Transverse colon (tissue), 4 donors: ENCODE measurements at regions not wholly inside any gene's neighbourhood (a gene's known extent, or its start where the extent isn't known, plus 50 kb on each side); places are given as distances from the start of the nearest gene placed in this dataset.
"Not testable (repeated sequence)": the region's sequence is repeated elsewhere in the genome, so short reads cannot be mapped to it uniquely, and the experiment has no call there.

Experiments
- DNase-seq: peaks from one replicate; pipeline ENCODE4 v3.0.0-alpha.2; 2019
- H3K27ac ChIP-seq, 4 donors: fragments of 200-600 bp; sonication (generic); 2 replicates each; pipeline ENCODE4 v1.5.1; 2016 to 2018; ENCODE audit warnings: inconsistent platforms in 4 of 4
- H3K27me3 ChIP-seq: fragments of 200-600 bp; sonication (generic); 2 replicates; pipeline ENCODE4 v1.5.1; 2017; ENCODE audit warnings: inconsistent platforms
- H3K36me3 ChIP-seq, 4 donors: fragments of 200-600 bp; sonication (generic); 2 replicates each; pipeline ENCODE4 v1.5.1; 2017 to 2019; ENCODE audit warnings: inconsistent platforms in 4 of 4
- H3K4me1 ChIP-seq, 4 donors: fragments of 200-600 bp; sonication (generic); 2 replicates each; pipeline ENCODE4 v1.5.1; 2017 to 2020; ENCODE audit warnings: inconsistent platforms in 4 of 4
- H3K4me3 ChIP-seq, 4 donors: fragments of 200-600 bp; sonication (generic); 1 replicate in 1 of 4; 2 replicates in 3 of 4; pipeline versions ENCODE4 v1.5.1 to v1.6.1; 2017 to 2019; ENCODE audit warnings: inconsistent platforms in 4 of 4
- H3K9me3 ChIP-seq, 2 donors: fragments of 200-600 bp; sonication (generic); 2 replicates each; pipeline ENCODE4 v1.5.1; 2017 to 2019; ENCODE audit warnings: inconsistent platforms in 2 of 2
- EP300 ChIP-seq: sonication (generic); formaldehyde crosslinking; IDR thresholded peaks from one replicate; pipeline ENCODE4 v1.6.1; 2017; ENCODE audit warnings: antibody characterized with exemption, low read depth
- POLR2A ChIP-seq: fragments of 450-650 bp; IDR thresholded peaks from one replicate; pipeline ENCODE4 v1.6.1; 2016; ENCODE audit warnings: antibody characterized with exemption, mild to moderate bottlenecking, moderate library complexity
- POLR2AphosphoS5 ChIP-seq, 3 donors: sonication (generic); formaldehyde crosslinking; IDR thresholded peaks; one replicate each; pipeline ENCODE4 v1.6.1; 2016; ENCODE audit warnings: antibody characterized with exemption in 3 of 3
- WGBS, 2 donors: methylation state at CpG; one replicate each; pipeline ENCODE4 v1.1.5; 2018; ENCODE audit warnings: low coverage in 1 of 2; 5-methylcytosine and 5-hydroxymethylcytosine counted together
- in situ Hi-C, 4 donors: fragments of 200-750 bp; cut with MboI; loops; one replicate each; pipeline versions ENCODE4 v1.15.0 to v1.15.1; 2017; ENCODE audit warnings: low sequenced_read_pairs in 3 of 4, low pct_ligation_motif_present in 1 of 4, low pct_unique_long_range_greater_than_20kb in 1 of 4
- intact Hi-C: fragments of 100-400 bp; cut with DNase I; formaldehyde crosslinking; loops from one replicate; pipeline ENCODE4 v1.15.1; 2023; ENCODE audit warnings: low total_unique reads
- TF ChIP-seq, protein P1 (sequence below), 5 experiments: fragments of 200-600 bp in 3 of 5; fragments of 450-650 bp in 2 of 5; sonication (generic) in 3 of 5; IDR thresholded peaks; 1 replicate in 2 of 5; 2 replicates in 3 of 5; pipeline ENCODE4 v1.5.1; 2016 to 2017; ENCODE audit warnings: antibody characterized with exemption in 5 of 5, inconsistent platforms in 3 of 5, mild to moderate bottlenecking in 2 of 5, moderate library complexity in 1 of 5

DNA sequence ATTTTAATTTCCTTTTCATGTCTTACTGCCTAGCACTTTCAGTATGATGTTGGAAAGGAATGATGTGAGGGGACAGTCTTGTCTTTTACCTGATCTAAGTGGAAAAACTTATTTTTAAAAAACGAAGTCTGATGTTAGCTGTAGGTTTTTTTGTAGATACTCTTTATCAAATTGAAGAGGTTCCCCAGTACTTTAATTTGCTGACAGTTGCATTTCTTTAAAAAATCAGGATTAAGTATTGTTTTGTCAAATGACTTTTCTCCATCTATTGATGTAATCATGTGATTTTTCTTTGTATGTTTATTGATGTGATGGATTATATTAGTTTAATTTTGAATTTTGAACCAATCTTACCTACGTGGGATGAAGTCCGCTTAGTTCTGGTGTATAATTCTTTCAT is 568.4 kb upstream of the AGA start:
- TF ChIP-seq, protein P1, sequence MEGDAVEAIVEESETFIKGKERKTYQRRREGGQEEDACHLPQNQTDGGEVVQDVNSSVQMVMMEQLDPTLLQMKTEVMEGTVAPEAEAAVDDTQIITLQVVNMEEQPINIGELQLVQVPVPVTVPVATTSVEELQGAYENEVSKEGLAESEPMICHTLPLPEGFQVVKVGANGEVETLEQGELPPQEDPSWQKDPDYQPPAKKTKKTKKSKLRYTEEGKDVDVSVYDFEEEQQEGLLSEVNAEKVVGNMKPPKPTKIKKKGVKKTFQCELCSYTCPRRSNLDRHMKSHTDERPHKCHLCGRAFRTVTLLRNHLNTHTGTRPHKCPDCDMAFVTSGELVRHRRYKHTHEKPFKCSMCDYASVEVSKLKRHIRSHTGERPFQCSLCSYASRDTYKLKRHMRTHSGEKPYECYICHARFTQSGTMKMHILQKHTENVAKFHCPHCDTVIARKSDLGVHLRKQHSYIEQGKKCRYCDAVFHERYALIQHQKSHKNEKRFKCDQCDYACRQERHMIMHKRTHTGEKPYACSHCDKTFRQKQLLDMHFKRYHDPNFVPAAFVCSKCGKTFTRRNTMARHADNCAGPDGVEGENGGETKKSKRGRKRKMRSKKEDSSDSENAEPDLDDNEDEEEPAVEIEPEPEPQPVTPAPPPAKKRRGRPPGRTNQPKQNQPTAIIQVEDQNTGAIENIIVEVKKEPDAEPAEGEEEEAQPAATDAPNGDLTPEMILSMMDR (IDR thresholded peaks at IDR 0.05), result no peak
- TF ChIP-seq POLR2AphosphoS5 (IDR thresholded peaks at IDR 0.05) (no peak), EP300 (no peak), POLR2A (no peak)
- H3K4me3 ChIP-seq, result no peak overlapping the region
- in situ Hi-C loops (no loop called here), intact Hi-C loops (no loop called here)
- no peaks in the 10 kb centered on the region for H3K36me3 ChIP-seq
- no peaks in the 10 kb centered on the region for H3K27me3 ChIP-seq
- H3K4me1 ChIP-seq, result no peaks in the 10 kb centered on the region
- 74 to 83% methylated on average over 3 of the region's 3 CpGs for WGBS, 2 donors
- no peak overlapping the region for H3K27ac ChIP-seq
- no peak for DNase-seq
- H3K9me3 ChIP-seq, result peaks cover 4 to 5% of the 10 kb centered on the region in 2 donors

DNA sequence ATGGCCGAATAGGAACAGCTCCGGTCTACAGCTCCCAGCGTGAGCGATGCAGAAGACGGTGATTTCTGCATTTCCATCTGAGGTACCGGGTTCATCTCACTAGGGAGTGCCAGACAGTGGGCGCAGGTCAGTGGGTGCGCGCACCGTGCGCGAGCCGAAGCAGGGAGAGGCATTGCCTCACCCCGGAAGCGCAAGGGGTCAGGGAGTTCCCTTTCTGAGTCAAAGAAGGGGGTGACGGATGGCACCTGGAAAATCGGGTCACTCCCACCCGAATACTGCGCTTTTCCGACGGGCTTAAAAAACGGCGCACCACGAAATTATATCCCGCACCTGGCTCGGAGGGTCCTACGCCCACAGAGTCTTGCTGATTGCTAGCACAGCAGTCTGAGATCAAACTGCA is 572.8 kb upstream of the AGA start:
- intact Hi-C loops, in situ Hi-C loops, H3K27me3 ChIP-seq, H3K4me3 ChIP-seq, H3K4me1 ChIP-seq, H3K27ac ChIP-seq, DNase-seq, H3K9me3 ChIP-seq, H3K36me3 ChIP-seq: not testable (repeated sequence)
- WGBS, 2 donors, result 92% methylated on average over 16 to 27 of the region's 27 CpGs

DNA sequence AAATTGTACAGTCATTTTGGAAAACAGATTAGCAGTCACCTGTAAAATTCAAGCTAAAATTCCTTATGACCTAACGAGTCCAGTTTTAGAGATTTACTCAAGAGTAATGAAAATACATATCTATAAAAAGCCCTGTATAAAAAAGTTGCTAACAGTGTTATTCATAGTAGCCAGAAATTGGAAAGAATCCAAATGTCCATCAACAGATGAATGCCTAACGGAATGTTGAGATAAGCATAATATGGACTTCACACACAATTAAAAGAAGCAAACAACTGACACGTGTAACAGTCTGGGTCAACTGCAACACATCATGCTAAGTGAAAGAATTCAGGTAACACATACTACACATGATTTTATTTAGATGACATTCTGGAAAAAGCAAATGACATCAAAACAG is 584.8 kb upstream of the AGA start:
- H3K27me3 ChIP-seq, result no peaks in the 10 kb centered on the region
- H3K9me3 ChIP-seq, result no peaks in the 10 kb centered on the region

DNA sequence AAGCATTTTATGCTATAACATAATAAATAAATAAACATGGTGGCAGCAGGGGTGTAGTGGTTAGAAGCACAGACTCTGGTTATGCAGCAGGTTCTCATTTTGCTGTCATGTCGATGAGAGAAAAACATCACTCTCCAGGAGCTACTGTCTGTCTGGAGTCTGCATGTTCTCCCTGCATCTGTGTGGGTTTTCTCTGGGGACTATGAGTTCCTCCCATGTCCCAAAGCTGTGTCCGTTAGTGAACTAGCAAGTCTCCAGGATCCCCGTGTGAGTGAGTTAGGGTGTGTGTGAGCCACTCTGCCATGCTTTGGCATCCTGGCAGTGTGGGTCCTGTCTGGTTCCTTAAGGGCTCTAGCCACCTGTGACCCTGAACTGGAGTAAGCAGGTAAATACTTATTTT is 585.6 kb upstream of the AGA start:
- intact Hi-C loops (no loop called here), in situ Hi-C loops (no loop called here)
- H3K4me3 ChIP-seq, result no peak overlapping the region
- TF ChIP-seq EP300 (no peak), POLR2A (no peak), POLR2AphosphoS5 (IDR thresholded peaks at IDR 0.05) (no peak)
- TF ChIP-seq, protein P1 (IDR thresholded peaks at IDR 0.05), result no peak
- no peaks in the 10 kb centered on the region for H3K9me3 ChIP-seq
- no peaks in the 10 kb centered on the region for H3K27me3 ChIP-seq
- DNase-seq, result no peak
- no peaks in the 10 kb centered on the region for H3K36me3 ChIP-seq
- 79 to 80% methylated on average over 2 to 3 of the region's 3 CpGs for WGBS, 2 donors
- no peak overlapping the region for H3K27ac ChIP-seq
- H3K4me1 ChIP-seq, result no peaks in the 10 kb centered on the region

More for the DNA sequence above, 584.8 kb upstream of the AGA start:
- TF ChIP-seq, protein P1 (IDR thresholded peaks at IDR 0.05), result no peak
- no peak for TF ChIP-seq POLR2AphosphoS5 (IDR thresholded peaks at IDR 0.05)
- no peak for TF ChIP-seq EP300
- no peak for TF ChIP-seq POLR2A
- H3K4me3 ChIP-seq, result no peak overlapping the region
- no peaks in the 10 kb centered on the region for H3K36me3 ChIP-seq
- H3K27ac ChIP-seq, result no peak overlapping the region
- intact Hi-C loops, result no loop called here
- 46 to 63% methylated on average over 3 of the region's 3 CpGs for WGBS, 2 donors
- H3K4me1 ChIP-seq, result no peaks in the 10 kb centered on the region
- DNase-seq, result no peak
- in situ Hi-C loops, result no loop called here

DNA sequence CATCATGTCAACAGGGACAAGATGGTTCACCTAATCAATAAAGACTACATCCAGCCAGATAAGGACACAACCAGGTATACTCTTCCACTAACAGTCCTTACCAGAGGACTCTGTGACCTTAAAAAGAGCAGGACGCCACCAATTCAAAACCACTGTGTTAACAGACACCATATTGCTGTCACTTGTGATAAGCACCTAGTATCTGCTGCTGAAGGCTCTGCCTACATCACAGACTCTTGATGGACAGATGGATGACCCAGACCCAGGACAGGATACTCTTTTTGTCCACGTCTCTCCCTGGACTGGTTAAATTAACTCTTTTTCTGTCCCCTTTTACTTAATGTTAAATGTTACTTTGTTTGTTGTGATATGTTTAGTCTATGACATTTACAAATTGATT is 586.2 kb upstream of the AGA start:
- no peak overlapping the region for H3K27ac ChIP-seq
- no peak for TF ChIP-seq POLR2AphosphoS5 (IDR thresholded peaks at IDR 0.05)
- no peak for TF ChIP-seq EP300
- TF ChIP-seq, protein P1 (IDR thresholded peaks at IDR 0.05), result no peak
- TF ChIP-seq POLR2A, result no peak
- H3K4me3 ChIP-seq, result no peak overlapping the region
- in situ Hi-C loops, result no loop called here
- no peaks in the 10 kb centered on the region for H3K36me3 ChIP-seq
- H3K9me3 ChIP-seq, result no peaks in the 10 kb centered on the region
- intact Hi-C loops, result no loop called here
- DNase-seq, result no peak
- 75 to 83% methylated on average over 1 to 2 of the region's 2 CpGs for WGBS, 2 donors
- H3K4me1 ChIP-seq, result no peaks in the 10 kb centered on the region
- no peaks in the 10 kb centered on the region for H3K27me3 ChIP-seq
